ENCODE measurements at regions not wholly inside any gene's neighbourhood (a gene's known extent, or its start where the extent isn't known, plus 50 kb on each side); places are given as distances from the start of the nearest gene placed in this dataset.

DNA sequence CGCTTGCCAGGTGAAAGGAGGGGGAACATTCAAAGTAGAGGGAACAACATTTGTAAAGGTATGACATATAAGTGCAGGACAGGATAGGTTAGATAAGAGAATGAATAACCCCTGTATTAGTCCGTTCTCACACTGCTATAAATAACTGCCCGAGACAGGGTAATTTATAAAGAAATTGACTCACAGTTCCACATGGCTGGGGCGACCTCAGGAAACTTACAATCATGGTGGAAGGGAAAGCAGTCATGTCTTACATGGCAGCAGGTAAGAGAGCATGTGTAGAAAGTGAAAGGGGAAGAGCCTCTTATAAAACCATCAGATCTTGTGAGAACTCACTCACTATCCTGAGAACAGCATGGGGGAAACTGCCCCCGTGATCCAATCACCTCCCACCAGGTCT, 223.8 kb downstream of the SOX9 start:
- DNase-seq: no peak

GRCh38 chr17:72345088-72345487, 224.3 kb downstream of the SOX9 start:
- no peak for DNase-seq

GRCh38 chr17:72345536-72345935, 224.7 kb downstream of the SOX9 start:
- no peak for DNase-seq

DNA sequence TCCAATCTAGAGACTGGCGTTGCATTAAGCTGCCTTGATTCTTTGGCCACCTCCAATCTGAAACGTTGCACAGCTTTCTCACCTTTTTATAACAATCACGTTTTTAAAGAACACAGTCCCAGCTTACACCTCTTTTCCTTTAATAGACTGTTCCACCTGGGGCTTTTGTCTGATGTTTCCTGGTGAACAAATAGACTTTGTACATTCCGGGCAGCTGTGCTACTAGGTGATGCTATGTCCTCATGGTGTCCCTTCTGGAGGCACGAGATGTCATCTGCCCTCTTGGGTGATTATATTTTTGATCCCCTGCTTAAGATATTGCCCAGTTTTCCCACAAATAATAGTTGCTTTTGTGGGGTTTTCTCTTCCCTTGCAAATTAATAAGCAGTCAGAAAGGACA, 225.5 kb downstream of the SOX9 start:
- DNase-seq: no peak

DNA sequence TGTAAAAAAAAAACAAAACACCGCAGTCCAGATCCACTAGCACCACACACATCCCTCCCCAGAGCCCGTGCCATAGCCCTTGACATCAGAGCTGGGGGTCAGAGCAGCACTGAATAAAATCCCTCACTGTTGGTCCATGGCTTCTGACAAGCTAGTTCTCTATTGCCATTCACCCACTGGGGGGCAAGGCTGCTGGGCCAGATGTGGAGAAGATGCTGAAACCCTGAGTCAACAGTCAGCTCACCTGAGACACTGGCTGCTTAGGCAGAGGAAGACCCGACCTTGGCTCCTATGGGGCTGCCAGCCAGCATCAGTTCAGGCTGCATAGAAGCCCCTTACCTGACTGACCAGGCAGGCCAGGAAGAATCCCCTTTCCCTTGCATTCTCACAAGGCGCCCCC, 228.2 kb downstream of the SOX9 start:
- DNase-seq: no peak

- DNase-seq: no peak
Measured at GRCh38 chr17:72349491-72349995, 228.7 kb downstream of the SOX9 start.

DNA sequence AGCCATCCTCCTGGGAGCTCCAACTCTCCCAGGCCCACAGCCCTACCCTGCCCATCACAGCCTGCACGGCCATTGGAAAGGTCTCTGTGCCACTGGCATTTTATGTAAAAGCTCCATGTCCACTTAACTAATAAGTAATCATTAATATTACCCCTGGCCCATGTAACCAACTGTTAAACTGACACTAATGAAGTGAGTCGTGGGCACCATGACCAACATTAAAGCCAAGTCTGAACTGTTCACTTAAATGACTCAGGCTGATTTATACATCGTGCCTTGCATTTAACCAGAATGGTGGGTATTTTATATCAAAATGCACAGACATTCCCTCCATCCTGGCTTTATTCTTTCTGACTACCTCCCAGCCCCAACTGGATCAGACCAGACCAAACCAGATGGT, 229.3 kb downstream of the SOX9 start:
- DNase-seq: no peak

- no peak for DNase-seq
Measured at GRCh38 chr17:72351365-72351764, 230.5 kb downstream of the SOX9 start.

DNA sequence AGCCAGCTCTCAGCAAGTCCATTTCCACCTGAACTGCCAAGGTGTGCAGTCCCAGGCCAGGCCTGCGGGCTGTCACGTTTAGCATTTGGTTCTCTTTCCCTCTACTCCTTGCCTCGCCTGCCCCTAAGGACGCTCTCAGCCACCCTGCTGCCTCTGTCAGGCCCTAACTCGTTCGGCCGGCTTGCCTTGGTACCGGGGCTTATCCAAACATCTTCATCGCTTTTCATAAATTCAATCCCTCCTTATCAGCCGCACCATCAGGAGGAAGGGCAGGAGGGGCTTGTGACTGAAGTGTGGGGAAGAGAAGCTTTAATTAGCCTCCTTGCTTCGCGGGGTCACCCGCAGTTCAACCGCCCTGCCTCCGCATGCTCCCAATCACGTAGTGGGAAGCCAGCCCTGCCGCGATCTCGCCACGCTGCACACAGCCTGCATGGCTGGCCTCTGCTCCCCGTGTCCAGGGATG, 231.1 kb downstream of the SOX9 start:
- DNase-seq: peak; percentile 38

DNA sequence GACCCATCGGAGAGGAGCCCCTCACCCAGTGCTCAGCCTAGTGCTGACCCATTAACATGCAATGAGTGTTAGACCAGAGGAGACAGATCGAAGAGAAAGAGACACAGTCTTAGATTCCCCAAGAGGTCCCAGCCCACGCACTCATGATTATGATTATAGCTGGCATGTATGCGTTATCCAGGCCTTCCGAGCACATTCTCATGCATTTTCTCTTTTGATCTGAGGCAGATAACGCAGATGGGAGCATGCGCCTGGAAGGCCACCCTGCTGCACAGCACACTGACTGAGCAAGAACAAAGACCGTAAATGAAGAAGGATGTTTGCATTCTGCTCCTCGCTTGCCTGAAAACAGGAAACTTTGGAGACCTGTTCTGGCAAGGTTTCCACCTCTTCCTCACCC, 232.7 kb downstream of the SOX9 start:
- peak; percentile 14 for DNase-seq

GRCh38 chr17:72354071-72354470, 233.3 kb downstream of the SOX9 start:
- no peak for DNase-seq

DNA sequence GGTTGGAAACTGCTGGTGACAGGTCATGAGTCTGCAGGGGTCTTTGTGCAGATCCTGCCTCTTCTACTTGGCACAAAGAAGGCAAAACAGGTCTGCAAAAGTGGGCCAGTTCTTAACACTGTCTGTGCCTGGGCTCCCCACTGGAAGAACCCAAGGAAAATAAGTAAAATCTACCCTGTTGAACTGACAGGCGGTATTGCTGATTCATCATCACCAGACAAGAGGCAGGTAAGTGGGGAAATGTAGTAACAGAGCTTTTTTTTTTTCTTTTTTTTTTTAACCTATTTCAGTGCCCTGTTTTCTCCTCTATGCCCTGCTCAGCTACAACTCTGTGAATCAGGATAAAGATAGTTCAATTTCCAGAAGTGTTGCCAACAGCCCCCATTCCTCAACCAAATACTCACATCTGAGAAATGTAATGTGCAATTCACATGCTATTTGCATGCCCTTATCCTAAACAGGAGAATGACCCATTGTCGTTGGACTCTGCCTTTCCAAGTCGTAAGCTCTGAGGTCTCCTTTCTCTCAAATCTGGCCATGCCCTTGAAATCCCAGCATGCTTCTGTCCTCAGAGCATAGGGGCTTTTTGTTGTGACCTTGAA, 237.0 kb downstream of the SOX9 start:
- no peak for DNase-seq

DNA sequence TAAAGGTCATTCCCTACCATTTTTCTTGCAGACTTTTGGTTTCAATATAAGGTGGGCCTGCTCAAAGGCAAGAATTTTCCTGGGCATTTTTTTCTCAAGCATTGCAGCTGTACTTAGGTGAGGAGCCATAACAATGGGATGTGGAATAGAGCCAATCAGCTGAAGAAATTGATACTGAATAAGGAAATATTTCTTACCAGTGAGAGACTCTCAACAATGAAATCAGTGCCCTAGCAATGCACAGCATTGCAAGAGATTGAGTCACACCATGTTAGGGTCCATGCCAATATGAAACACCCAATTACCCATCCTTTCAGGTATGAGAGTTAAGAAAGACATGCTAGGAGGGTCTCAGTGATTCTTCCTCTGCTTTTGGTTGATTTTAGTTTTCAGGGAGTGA, 237.6 kb downstream of the SOX9 start:
- DNase-seq: no peak

DNA sequence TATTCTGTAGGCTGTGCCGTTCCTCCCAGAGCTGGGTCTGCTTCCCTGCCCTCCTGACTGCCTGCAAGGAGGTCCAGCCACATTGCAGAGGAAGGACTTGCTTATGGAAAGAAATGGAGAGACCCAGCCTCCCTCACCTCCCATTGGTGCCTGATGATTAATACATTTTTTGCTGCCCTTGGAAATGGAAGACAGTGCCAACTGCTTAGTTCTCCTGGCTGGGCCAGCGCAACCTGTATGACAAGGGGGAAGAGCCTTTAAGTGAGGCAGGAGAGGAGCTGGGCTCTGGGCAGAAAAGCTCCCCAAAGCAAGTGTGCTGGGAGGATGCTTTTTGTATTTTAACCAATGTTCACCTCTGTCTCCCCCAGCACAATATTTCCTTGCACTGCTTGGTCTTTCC, 238.5 kb downstream of the SOX9 start:
- no peak for DNase-seq

GRCh38 chr17:72359811-72360210, 239.0 kb downstream of the SOX9 start:
- DNase-seq: no peak

DNA sequence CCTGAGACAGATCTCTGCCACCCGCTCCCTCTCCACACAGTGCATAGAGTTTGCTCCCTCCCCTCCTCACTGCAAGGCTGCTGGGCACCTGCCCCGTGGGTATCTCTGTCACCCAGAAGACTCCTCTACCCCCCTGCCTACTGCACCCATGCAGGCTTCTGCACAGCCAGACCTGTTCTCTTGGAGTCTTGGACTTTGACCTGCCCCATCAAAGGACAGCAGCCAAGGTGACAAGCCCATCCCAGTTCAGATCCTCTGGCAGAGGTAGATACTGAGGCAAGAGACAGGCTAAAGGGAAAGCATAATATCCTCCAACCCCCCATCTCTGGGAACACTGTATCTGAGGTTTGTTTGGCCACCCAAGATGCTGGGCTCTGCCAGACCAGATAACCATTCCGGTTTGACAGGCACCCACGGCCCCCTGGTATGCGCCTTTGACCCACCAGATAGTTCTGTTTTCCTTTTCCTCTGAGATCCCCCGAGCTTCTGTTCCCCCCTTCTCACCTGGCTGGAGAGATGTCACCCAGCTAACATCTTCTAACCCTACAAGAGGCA, 239.6 kb downstream of the SOX9 start:
- DNase-seq: no peak

DNA sequence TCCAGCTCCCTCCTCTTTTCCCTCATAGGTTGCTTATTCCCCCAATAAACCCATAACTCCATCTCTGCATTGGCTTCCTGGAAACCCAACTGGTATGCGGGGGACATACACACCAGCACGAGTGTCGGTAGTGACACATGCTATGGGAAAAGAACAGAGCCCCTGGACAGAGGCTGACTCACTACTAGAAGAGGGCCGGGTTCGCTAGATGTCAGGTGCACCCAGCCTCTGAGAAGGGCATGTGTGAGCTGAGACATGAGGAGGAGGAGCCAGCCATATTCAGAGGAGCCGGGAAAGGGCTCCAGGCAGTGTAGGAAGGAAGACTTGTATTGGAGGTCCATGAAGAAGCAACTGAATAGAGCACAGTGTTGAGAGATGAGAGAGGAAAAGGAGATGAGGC, 241.1 kb downstream of the SOX9 start:
- no peak for DNase-seq

GRCh38 chr17:72362376-72363088, 241.7 kb downstream of the SOX9 start:
- no peak for DNase-seq

DNA sequence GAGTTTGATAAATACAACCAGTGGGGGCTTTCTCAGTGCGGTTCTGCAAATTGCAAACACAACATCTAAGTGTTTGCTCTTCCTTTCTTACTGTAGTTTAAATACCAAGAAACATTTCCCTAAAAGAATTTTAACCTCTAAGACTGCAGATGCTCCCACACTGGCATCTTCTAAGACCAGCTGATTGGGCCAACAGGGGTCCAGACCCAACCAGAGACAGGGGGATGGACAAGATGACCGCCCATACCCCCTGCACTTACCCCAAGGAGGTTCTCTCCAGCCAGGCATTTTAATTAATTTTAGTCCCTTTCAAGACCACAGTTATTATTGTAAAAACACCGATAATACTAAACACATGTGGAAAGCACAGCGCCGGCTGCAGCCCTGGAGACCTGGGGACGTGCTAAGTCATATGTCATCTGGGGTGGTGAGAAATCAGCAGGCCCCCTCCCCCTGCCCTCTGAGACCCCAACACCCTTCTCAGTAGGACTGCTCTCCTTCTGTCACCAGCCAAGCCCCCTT, 242.3 kb downstream of the SOX9 start:
- DNase-seq: no peak

DNA sequence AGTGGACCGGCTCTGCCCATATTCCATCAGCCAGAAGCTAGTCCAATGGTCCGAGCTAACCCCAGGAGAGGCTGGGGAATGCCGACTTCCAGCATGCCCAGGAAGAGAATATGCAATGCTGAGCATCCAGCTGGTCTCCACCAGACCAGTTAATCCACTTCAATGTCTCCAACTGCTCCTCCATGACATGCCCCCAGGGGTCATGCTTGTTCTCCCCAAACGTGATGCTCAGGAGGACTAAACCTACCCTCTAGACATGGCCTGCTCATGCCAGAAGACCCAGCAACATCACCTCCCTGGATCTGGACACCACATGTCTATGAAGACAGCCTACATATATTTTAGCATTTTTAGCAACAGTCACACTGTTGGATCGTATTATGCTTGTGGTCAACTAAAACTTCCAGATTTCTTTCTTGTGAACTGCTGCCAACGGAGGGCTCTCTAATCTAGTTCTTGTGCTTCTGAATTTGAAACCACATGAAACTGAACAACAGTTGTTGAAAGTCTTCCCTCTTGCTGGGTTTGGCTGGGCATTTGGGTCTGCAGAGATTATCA, 245.1 kb downstream of the SOX9 start:
- DNase-seq: no peak

DNA sequence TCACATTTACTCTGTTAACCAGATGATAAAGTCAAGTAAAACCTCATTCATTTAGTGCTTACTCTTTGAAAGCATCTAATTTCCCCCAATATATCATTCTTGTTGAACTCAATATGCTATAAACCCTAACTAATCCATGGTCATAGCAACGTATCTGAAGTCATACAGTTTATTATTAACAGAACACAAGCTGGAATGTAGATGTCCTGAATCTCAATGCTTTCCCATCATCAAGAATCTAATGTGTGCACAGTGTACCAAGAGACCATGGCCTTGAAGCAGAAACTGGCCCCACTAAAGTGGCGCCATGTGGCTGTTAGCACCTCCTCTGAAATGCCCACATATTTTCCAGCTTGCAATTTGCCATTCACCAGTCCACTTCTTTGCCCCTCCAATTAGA, 245.8 kb downstream of the SOX9 start:
- DNase-seq: no peak

- no peak for DNase-seq
Measured at GRCh38 chr17:72368191-72368590, 247.4 kb downstream of the SOX9 start.

- no peak for DNase-seq
Measured at GRCh38 chr17:72369366-72369765, 248.5 kb downstream of the SOX9 start.

GRCh38 chr17:72370819-72371218, 250.0 kb downstream of the SOX9 start:
- no peak for DNase-seq
